ENCODE measurements at regions not wholly inside any gene's neighbourhood (a gene's known extent, or its start where the extent isn't known, plus 50 kb on each side); places are given as distances from the start of the nearest gene placed in this dataset.
"Not testable (repeated sequence)": the region's sequence is repeated elsewhere in the genome, so short reads cannot be mapped to it uniquely, and the experiment has no call there.

DNA sequence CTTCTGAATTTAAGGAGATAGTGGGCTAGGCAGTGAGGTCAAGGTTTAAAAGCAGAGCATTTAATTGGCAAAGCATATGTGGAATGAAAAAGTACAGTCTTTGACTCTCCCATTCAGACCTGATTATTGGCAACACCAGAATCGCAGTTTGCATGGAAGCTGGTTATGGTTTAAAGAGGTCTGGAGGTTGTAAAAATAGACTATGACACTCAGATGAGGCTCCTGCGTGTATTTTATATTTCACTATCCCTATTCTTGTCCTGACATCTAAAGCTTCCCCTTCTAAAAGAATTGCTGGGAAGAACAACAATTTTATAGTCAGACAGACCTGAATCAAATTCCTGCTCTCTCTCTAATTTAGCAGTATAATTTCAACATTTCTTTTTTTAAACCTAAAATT, 302.9 kb downstream of the PCDH7 start:
- DNase-seq: no peak

DNA sequence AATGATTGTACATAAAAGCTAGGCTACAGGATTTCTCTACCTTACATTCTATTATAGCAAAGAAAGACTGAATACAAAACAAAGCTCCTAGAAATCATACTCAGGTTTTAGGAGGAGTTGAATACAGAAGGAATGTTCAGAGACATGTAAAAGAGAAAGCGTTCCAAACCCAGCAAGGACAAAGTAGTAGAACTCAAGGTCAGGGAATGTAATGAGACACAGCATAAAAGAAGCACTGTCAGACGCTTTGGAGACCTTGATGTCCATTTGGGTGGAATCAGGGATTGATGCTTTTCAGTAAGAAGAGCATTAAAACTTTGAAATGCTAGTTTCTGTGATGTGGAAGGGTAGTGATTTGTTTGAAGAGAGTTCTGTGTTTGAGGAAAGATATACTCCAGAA, 303.6 kb downstream of the PCDH7 start:
- DNase-seq: no peak

DNA sequence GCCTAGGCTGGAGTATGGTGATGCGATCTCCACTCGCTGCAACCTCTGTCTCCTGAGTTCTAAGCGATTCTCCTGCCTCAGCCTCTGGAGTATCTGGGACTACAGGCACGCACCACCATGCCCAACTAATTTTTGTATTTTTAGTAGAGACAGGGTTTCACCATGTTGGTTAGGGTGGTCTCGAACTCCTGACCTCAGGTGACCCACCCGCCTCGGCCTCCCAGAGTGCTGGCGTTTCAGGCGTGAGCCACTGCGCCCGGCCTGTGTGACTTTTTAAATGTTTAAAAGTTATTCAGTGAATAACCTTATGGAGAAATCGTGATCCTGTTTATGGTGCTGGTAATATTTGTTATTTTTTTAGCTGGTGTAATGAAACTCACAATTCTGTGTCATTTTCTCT, 304.6 kb downstream of the PCDH7 start:
- DNase-seq: not testable (repeated sequence)

DNA sequence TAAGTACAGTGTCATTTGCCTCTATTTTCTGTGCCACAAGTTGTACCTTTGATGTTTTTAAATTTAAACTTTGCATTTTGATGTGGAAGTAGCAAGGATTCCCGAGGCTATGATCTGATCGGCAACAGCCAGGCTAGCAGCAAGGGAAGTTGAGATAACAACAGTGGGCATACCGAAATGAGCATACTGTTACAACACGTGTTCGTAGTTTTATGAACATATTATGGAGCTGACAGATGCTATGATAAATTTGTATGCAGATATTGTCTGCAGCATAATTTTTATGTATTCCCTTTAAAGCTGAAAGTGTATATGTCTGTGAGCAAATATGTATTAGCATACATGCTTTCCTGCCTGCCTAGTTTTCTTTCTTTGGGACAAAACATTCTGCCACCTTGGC, 306.1 kb downstream of the PCDH7 start:
- no peak for DNase-seq

DNA sequence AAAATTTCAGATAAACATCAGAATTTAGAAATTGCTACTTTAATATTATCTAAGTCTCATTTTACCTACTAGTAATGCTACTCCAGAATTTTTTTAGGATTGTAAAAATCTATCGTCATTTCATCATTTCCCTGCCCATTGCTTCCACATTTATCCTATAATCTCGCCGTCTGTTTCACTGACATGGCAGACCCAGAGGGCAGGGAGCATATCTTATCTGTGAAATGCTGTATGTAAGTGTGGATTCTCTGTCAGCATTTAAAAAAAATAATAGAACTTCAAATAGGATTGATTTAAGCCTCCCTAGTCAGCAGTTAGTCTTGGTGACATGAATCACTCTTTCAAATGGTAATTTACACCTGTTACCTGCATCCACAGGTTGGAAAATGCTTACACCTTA, 314.4 kb downstream of the PCDH7 start:
- DNase-seq: no peak

DNA sequence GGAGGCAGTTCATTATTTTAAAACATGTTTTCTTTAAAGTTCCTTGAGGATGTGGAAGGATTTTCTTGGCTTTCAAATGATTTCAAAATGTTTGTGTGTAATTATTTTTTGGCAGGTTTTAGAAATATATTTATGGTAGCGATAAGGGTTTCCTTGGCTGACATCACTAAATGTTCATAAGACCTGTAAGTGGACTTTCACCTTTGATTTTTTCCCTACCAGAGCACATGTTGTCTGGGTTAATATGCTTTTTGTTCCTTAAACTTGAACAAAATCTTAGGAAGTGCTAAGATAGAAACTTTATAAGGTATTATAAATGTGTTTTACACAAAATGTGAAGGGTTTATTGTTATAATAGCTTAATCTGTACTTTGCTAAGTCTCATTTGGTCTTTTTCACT, 315.6 kb downstream of the PCDH7 start:
- no peak for DNase-seq

DNA sequence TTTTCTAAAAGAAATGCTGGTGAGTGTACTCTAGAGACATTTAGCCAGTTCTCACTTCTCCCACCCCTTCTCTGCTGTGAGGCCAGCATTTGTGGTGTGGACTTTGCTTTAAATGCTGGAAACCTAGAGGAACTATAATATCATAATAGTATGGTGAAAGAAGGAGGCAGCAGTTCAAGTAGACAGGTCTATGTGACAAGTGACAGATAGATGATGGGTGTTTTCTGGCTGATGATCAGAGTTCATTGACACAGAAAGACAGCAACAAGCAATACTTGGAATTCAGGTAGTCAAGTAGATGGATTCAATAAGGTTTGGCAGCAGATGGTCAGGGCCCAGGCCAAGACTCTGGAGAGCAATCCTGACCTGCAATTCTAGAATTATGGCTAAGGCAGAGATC, 317.5 kb downstream of the PCDH7 start:
- no peak for DNase-seq

DNA sequence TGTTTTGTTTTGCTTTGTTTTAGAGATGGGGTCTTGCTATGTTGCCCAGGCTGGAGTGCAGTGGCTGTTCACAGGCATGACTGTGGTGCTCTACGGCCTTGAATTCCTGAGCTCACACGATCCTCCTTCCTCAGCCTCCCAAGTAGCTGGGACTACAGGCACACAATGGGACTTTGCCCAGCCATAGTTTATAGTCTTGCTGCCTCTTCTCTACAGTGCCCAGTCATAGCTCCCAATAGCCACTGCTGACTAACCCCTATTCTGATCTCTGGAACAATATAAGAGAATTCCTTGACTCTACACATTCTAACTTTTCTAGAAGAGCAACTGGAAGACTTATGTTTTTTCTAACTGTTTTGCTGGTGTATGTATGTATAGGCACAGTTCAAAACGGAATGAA, 319.2 kb downstream of the PCDH7 start:
- no peak for DNase-seq

DNA sequence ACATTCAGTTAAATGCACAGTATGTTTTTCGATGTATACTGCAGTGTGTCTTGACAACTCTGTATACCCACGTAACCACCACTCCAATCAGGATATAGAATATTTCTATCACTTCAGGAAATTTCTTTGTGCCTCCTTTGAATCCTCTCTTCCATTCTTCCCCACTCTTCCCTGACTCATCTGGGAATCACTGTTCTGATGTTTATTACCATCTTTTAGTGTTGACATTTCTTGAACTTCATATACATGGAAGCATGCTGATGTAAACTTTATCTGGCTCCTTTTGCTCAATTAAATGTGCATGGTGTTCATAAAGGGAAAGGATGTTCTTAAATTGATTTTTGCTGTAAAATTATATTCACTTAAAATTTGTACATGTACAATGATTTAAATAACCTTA, 319.9 kb downstream of the PCDH7 start:
- DNase-seq: no peak

DNA sequence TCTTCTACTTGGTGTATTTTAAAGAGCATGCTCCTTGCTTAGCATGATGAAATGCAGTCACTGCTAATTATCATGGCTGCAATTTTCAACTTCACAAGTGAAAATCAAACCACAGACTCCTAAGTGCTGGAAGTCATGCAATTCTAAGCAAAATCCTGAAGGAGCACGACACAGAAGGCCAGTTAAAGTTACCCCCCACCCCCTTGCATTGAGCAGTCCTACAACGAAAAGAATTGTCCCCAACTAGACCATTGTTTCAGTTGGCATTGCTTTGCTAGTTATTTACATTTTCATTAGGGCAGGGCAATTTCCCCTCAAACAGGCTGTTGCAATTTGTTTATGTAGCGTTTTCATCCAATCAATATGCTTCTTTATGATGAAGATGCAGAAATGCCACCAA, 321.2 kb downstream of the PCDH7 start:
- no peak for DNase-seq

DNA sequence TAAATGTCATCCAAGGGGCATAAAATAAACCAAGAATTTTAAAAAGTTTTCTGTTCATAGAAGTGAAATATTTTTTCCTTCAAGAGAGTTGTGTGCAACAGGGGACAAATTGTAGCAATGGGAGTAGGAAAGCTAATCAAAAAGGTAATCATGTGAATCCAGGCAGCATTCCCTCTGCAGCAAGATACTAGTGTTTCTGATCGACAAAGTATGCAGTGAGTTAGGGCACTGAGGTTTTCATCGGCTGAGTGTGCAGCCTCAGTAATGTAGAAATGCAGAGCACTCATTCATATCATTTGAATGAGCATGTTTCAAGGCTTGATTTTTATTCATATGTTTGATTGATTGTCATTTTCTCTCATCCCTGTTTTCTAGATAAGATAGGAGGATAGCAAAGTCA, 321.7 kb downstream of the PCDH7 start:
- no peak for DNase-seq

DNA sequence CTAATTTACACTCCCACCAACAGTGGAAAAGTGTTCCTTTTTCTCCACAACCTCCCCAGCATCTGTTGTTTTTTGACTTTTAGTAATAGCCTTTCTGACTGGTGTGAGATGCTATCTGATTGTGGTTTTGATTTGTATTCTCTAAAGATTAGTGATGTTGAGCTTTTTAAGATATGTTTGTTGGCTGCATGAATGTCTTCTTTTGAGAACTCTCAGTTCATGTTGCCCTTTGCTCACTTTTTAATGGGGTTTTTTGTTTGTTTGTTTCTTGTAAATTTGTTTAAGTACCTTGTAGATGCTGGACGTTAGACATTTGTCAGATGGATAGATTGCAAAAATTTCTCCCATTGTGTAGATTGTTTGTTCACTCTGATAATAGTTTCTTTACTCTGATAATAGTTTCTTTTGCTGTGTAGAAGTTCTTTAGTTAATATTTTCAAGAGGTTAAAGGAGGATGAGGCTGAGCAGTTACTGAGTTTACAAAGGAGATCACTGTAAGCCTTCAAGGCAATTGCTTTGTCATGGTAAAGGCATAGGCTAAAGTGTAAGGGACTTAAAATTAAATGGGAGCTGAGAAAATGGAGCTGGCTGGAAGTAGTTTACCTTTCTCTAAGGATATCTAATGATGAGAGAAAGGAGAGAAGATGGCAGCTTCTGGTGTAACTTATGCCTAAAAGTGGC, 323.4 kb downstream of the PCDH7 start:
- no peak for DNase-seq

DNA sequence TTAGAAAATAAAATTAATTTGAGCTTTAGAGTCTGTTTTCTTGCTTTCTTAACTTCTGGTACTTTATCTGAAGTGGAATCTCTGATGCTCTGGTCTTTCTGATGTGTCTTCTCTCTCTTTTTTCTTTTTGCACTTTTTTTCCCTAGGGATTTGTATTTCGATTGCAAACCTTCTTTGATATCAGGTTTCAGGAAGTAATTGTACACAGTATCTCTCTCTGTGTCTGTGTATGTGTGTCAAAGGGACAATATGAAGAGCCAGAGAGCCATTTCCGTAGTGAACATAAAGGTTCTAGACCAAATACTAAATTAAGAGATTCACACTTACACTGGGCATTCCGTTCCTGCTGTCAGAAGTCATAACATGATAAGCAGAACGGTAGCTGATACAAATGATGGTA, 325.0 kb downstream of the PCDH7 start:
- no peak for DNase-seq

DNA sequence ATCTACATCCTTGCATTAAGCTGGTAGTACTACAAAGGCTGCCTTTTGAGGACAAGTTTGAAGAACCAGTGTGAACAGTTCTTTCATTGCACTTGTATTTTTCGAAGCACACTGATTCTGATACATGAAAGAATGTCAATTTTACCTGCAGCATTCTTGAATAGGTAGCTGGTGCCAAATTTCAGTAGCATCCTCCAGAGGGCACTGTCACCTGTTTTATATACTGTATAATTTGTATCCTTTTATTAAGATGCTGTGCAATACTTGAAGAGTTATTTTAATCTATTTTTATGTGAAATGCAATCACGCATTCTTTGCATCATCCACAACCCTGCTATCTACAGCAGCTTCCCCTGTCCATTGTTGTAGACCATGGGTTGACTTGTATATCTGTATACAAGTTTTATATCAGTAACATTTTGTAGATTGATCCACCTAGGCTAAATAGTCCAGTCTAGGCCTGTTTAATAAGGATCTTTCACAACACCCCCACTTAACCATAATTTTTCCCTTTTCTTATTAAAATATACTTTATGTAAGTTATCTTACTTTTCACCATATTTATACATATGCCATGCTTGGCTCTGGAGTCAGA, 325.7 kb downstream of the PCDH7 start:
- DNase-seq: no peak

DNA sequence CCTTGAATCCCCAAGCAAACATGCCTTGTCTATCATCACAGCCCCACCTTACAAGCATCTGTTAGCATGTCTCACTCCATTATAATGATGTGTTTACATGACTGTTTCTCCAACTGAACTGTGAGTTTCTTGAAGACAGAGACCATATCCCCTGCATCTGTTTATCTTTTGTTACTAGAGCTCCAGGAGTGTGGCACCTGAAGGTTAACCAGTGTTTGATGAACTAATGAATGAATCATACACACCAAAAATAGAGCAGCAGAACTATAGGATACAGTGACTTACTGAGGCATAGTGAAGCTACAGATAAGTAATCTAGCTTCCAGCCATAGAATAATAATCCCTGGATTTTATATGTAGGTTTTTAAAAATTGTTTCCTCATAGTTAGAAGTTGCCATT, 331.0 kb downstream of the PCDH7 start:
- DNase-seq: no peak

DNA sequence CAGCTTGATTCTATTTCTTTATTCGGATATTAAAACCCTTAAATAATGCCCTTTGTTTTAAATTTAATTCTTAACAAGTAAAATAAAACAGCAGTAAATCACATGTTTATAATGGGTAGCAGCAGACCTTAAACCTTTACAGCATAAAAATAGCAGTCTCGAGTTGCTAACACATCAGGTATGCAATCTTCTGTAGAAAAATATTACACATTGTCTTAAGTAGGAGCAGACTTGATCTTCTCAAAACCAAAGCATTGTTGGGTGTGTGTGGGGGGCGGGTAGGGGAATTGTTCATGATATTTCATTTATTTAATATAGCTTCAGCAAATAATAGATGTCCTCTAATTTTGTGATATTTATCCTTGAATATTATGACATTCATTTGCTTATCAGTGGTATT, 331.4 kb downstream of the PCDH7 start:
- DNase-seq: no peak

DNA sequence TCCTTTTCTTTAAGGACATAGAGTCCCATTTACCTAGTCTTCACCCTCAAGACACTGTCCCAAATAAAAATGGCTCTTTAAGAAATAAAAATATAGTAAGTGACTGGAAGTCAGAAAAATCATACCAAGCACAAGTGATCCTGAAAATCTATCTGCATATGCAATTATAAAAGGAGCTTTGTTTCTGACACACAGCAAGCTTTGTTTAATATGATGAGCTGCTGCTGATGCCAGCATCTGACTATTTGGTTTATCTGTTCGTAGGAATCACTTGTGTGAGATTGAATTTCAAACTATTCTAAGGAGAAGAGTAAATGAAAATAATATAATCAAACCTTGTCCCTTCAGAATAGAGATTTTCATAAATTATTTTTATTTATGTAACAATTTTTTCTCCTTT, 332.4 kb downstream of the PCDH7 start:
- DNase-seq: no peak

DNA sequence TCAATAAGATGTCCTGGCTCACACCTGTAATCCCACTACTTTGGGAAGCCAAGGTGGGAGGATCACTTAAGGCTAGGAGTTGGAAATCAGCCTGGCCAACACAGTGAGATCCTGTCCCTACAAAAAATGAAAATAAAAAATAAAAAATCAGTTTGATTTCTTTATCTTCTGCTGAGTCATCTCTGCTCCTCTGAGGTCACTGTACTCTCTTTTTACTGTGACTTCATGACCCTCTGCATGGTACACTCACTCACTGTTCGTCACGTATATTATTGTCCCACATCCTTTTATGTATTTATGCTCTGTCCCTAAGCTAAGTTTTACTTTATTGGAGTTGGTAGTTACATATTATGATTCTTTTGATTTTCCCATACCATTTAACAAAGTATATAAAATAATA, 333.3 kb downstream of the PCDH7 start:
- DNase-seq: no peak

DNA sequence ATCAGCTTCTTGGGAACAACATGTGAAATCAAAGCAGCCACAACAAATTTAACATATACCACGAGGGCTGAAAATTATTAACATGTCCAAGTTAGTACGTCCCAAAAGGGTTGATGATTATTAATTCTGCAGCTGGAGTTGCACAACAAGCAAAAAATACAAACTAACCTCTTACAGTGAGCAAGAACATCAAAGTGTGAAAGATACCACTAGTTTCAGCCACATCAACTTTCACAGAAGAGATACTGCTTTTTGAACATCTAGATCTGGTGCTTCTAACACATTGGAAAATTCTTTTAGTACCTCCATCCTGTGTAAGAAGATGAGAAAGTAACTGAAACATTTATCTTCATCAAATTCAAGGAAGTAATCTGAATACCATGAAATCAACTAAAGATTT, 334.1 kb downstream of the PCDH7 start:
- no peak for DNase-seq

DNA sequence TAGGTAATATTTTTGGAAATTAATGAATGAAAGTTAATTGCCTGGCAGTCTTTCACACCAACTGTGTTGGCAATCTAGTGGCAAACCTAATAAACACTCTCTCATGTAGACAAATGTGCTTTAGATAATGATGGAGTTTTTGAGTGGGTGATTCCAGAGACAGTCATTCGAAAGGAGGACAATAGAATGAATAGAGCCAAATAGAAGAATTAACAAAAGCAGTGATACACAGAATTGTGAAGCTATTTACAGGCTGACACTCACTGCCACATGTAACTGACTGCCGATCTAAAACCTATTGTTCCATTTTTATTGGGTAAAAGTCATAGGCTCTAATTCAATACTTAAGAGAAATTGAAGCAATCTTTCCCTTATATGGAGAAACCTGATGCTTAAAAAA, 338.5 kb downstream of the PCDH7 start:
- no peak for DNase-seq

DNA sequence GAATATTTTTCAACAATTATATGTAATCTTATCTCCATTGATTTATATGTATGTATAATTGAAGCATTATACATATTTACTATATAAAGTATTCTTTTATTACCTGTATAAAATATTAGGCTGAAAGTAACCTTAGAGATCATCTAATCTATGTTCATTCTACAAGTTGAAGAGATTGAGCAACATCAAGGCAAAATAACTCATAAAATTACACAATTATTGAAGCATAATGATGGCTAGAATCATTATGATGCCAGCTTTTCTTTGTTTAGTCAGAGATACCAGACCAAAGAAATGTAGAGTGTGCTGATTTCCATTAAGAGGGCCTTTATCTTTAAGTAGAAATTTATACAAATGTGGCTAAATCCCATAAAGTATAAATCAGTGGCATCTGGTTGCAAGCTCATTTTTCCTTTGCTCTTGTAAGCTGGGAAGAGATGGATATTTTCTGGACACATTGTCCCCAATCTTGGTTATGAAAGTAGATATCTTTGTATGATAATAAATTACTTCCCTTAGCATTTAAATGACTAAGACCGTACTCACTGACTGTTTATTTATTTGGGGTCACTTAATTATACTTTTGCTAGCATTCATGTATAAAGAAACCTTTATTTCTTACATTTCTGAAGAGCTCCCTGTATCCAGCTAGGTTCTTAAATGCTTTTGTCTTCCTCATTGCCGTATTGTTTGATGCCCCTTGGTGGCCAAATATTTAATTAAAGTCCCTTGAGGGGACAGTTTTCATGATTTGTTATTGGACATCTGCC, 339.8 kb downstream of the PCDH7 start:
- no peak for DNase-seq

DNA sequence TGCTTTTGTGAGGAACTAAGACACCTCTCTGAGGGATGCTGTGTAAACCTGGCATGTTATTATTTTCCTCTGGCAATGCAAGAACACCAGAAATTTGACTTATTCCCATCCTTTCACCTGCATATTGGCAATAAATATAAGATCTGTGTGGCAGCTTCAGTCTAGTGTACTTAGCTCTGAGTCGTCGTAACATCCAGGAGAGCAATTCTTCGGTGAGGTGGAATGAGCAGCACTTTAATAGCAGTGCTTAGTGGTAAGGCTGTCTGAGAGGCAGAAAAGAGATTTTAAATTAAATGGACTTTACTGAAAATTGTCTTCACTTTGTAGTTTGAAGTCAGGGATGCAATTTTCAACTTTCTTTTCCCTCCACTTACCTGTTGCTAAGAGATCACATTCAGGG, 344.9 kb downstream of the PCDH7 start:
- no peak for DNase-seq

DNA sequence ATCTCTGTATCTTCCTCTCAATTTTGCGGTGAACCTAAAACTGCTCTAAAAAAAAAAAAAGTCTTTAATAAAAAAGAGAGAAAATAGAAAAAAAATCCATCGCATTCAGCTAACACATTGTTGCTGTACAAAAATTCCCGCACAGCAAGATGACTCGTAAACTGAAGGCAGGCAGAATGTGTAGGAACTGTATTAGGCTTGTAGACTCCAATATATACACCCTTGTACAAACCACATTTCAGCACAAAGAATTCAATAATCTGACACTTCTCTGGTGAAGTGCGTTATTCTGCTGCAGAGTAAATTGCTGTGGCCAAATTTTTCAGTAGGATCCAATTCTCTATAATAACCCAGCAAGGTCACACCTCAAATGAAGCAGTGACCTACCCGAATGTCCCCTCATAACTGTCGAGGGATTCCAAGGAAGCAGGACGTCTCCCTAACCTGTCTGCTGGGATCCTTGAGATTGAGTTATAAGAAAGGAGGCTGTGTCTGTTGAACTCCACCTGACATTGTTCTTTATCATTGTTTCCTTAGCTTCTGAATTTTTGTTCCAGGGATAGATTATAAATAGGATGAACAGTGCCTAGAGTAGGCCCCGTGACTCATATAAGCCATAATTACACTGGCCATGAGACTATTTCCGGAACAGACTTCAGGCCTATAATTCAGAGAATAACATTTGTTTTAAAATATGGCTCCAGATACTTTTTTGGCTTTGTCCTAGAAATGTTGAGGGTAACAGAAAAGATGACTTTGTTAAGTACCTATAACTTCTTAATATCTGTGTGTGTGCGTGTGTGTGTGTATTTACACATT, 348.3 kb downstream of the PCDH7 start:
- DNase-seq: no peak

DNA sequence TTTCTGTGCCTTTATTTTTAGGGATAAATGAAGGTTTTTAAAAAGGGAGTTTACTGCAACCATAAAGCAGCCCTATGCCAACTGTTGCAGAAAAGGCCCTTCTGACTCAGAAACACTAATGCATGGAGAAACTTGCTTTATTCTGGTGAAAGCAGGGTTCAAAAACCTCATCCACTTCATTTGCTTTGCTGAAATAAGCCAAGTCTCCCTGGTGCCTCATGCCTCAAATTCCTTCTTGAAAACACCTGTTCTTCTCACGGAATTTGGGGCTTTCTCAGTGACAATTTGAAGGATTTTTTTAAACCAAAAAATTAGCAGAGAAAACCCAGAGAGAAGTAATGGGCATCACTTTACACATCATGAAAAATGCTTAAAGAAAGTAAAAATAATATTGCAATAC, 349.0 kb downstream of the PCDH7 start:
- DNase-seq: no peak

Measured in activated CD4-positive, alpha-beta T cell treated with anti-CD3 and anti-CD28 coated beads, Interleukin-2, Interleukin-6, amounts not matched to agents 100 ng/mL and 50 ng/mL, durations not matched to agents 16 hours and 8 hours (primary cell).